ENCODE measurements at regions not wholly inside any gene's neighbourhood (a gene's known extent, or its start where the extent isn't known, plus 50 kb on each side); places are given as distances from the start of the nearest gene placed in this dataset.

- intact Hi-C loops (cut with DNase I; ENCODE audit: low total_unique reads) (no loop called here), in situ Hi-C loops (cut with MboI; ENCODE audit: low pct_ligation_motif_present in 1 of 4, low pct_unique_long_range_greater_than_20kb in 1 of 4, low sequenced_read_pairs in 3 of 4) (no loop called here)
- Histone ChIP-seq H3K4me1 (no peaks in the 10 kb centered on the region), H3K27ac (no peak overlapping the region), H3K27me3 (no peaks in the 10 kb centered on the region), H3K9me3 (no peaks in the 10 kb centered on the region), H3K4me3 (no peak overlapping the region), H3K36me3 (no peaks in the 10 kb centered on the region)
- WGBS, 2 donors (ENCODE audit: low coverage in 1 of 2): 92% methylated on average over 2 of the region's 2 CpGs; no CpG with 5 or more reads in 1 of the 2 donors
- no peak for TF ChIP-seq POLR2A (IDR thresholded peaks at IDR 0.05)
- no peak for TF ChIP-seq POLR2AphosphoS5 (IDR thresholded peaks at IDR 0.05)
- no peak for TF ChIP-seq CTCF (IDR thresholded peaks at IDR 0.05)
- TF ChIP-seq EP300 (IDR thresholded peaks at IDR 0.05; ENCODE audit: low read depth): no peak
- DNase-seq: no peak
Measured at GRCh38 chr9:107836300-107836699, 346.7 kb upstream of the KLF4 start.

GRCh38 chr9:107833295-107833694 lies 343.7 kb upstream of the KLF4 start:
- H3K4me1 ChIP-seq: no peaks in the 10 kb centered on the region
- no peak overlapping the region for H3K4me3 ChIP-seq
- TF ChIP-seq POLR2A (IDR thresholded peaks at IDR 0.05): no peak
- TF ChIP-seq POLR2AphosphoS5 (IDR thresholded peaks at IDR 0.05): no peak
- TF ChIP-seq EP300 (IDR thresholded peaks at IDR 0.05; ENCODE audit: low read depth): no peak
- no peak for TF ChIP-seq CTCF (IDR thresholded peaks at IDR 0.05)
- no peaks in the 10 kb centered on the region for H3K36me3 ChIP-seq
- H3K27me3 ChIP-seq: no peaks in the 10 kb centered on the region
- intact Hi-C loops (cut with DNase I; ENCODE audit: low total_unique reads) (no loop called here), in situ Hi-C loops (cut with MboI; ENCODE audit: low pct_ligation_motif_present in 1 of 4, low pct_unique_long_range_greater_than_20kb in 1 of 4, low sequenced_read_pairs in 3 of 4) (no loop called here)
- peaks cover 0 to 3% of the 10 kb centered on the region in 2 donors for H3K9me3 ChIP-seq
- 83 to 87% methylated on average over 4 of the region's 4 CpGs for WGBS, 2 donors (ENCODE audit: low coverage in 1 of 2)
- no peak overlapping the region for H3K27ac ChIP-seq
- no peak for DNase-seq

GRCh38 chr9:107832871-107833270 lies 343.3 kb upstream of the KLF4 start:
- no peak for DNase-seq
- in situ Hi-C loops (cut with MboI; ENCODE audit: low pct_ligation_motif_present in 1 of 4, low pct_unique_long_range_greater_than_20kb in 1 of 4, low sequenced_read_pairs in 3 of 4): no loop called here
- H3K4me3 ChIP-seq: no peak overlapping the region
- TF ChIP-seq POLR2AphosphoS5 (IDR thresholded peaks at IDR 0.05) (no peak), CTCF (IDR thresholded peaks at IDR 0.05) (no peak), EP300 (IDR thresholded peaks at IDR 0.05; ENCODE audit: low read depth) (no peak), POLR2A (IDR thresholded peaks at IDR 0.05) (no peak)
- H3K4me1 ChIP-seq: no peaks in the 10 kb centered on the region
- peaks cover 0 to 3% of the 10 kb centered on the region in 2 donors for H3K9me3 ChIP-seq
- intact Hi-C loops (cut with DNase I; ENCODE audit: low total_unique reads): no loop called here
- H3K36me3 ChIP-seq: no peaks in the 10 kb centered on the region
- 60 to 80% methylated on average over 1 to 4 of the region's 4 CpGs for WGBS, 2 donors (ENCODE audit: low coverage in 1 of 2)
- H3K27ac ChIP-seq: no peak overlapping the region
- H3K27me3 ChIP-seq: no peaks in the 10 kb centered on the region

- intact Hi-C loops (cut with DNase I; ENCODE audit: low total_unique reads) (no loop called here), in situ Hi-C loops (cut with MboI; ENCODE audit: low pct_ligation_motif_present in 1 of 4, low pct_unique_long_range_greater_than_20kb in 1 of 4, low sequenced_read_pairs in 3 of 4) (no loop called here)
- peaks cover 0 to 3% of the 10 kb centered on the region in 2 donors for H3K9me3 ChIP-seq
- no peaks in the 10 kb centered on the region for H3K36me3 ChIP-seq
- TF ChIP-seq POLR2AphosphoS5 (IDR thresholded peaks at IDR 0.05) (no peak), CTCF (IDR thresholded peaks at IDR 0.05) (no peak), EP300 (IDR thresholded peaks at IDR 0.05; ENCODE audit: low read depth) (no peak), POLR2A (IDR thresholded peaks at IDR 0.05) (no peak)
- peaks cover 0 to 9% (median 4%) of the 10 kb centered on the region in 4 donors for H3K4me1 ChIP-seq
- WGBS, 2 donors (ENCODE audit: low coverage in 1 of 2): 52 to 56% methylated on average over 3 of the region's 3 CpGs
- H3K27ac ChIP-seq: no peak overlapping the region
- no peak overlapping the region for H3K4me3 ChIP-seq
- H3K27me3 ChIP-seq: no peaks in the 10 kb centered on the region
- DNase-seq: no peak
Measured at GRCh38 chr9:107830479-107830878, 340.9 kb upstream of the KLF4 start.

Data from transverse colon (tissue), 4 donors.